ENCODE measurements at regions not wholly inside any gene's neighbourhood (a gene's known extent, or its start where the extent isn't known, plus 50 kb on each side); places are given as distances from the start of the nearest gene placed in this dataset.

GRCh38 chr2:180349809-180350208 lies 342.7 kb upstream of the CWC22 start:
- H3K9ac ChIP-seq: no peak overlapping the region
- no peak overlapping the region for H3K27ac ChIP-seq
- no peaks in the 10 kb centered on the region for H3K27me3 ChIP-seq (ENCODE audit: control insufficient read depth, insufficient read depth, low read length)
- H3K4me2 ChIP-seq (ENCODE audit: low read length): no peak overlapping the region
- H3K9me3 ChIP-seq (ENCODE audit: control insufficient read depth, low read length): no peaks in the 10 kb centered on the region
- TF ChIP-seq, protein P1, sequence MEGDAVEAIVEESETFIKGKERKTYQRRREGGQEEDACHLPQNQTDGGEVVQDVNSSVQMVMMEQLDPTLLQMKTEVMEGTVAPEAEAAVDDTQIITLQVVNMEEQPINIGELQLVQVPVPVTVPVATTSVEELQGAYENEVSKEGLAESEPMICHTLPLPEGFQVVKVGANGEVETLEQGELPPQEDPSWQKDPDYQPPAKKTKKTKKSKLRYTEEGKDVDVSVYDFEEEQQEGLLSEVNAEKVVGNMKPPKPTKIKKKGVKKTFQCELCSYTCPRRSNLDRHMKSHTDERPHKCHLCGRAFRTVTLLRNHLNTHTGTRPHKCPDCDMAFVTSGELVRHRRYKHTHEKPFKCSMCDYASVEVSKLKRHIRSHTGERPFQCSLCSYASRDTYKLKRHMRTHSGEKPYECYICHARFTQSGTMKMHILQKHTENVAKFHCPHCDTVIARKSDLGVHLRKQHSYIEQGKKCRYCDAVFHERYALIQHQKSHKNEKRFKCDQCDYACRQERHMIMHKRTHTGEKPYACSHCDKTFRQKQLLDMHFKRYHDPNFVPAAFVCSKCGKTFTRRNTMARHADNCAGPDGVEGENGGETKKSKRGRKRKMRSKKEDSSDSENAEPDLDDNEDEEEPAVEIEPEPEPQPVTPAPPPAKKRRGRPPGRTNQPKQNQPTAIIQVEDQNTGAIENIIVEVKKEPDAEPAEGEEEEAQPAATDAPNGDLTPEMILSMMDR (IDR thresholded peaks at IDR 0.05): no peak
- H3K4me3 ChIP-seq (ENCODE audit: low read depth, low read length): no peak overlapping the region
- H3K36me3 ChIP-seq (ENCODE audit: control insufficient read depth, insufficient read depth, low read length): no peaks in the 10 kb centered on the region
- H3K79me2 ChIP-seq: no peaks in the 10 kb centered on the region
- no peak overlapping the region for H2AFZ ChIP-seq
- no peaks in the 10 kb centered on the region for H3K4me1 ChIP-seq

GRCh38 chr2:180343528-180344345 lies 336.6 kb upstream of the CWC22 start:
- Histone ChIP-seq H3K4me1 (no peaks in the 10 kb centered on the region), H2AFZ (peak overlapping the region; percentile 12), H3K4me2 (ENCODE audit: low read length) (no peak overlapping the region), H3K4me3 (ENCODE audit: low read depth, low read length) (no peak overlapping the region), H3K9me3 (ENCODE audit: control insufficient read depth, low read length) (no peaks in the 10 kb centered on the region), H3K27ac (no peak overlapping the region), H3K79me2 (no peaks in the 10 kb centered on the region), H3K27me3 (ENCODE audit: control insufficient read depth, insufficient read depth, low read length) (no peaks in the 10 kb centered on the region), H3K36me3 (ENCODE audit: control insufficient read depth, insufficient read depth, low read length) (no peaks in the 10 kb centered on the region), H3K9ac (no peak overlapping the region)
- TF ChIP-seq, protein P1 (IDR thresholded peaks at IDR 0.05): no peak

- no peak overlapping the region for H3K4me3 ChIP-seq (ENCODE audit: low read depth, low read length)
- no peak overlapping the region for H2AFZ ChIP-seq
- H3K9ac ChIP-seq: no peak overlapping the region
- H3K36me3 ChIP-seq (ENCODE audit: control insufficient read depth, insufficient read depth, low read length): no peaks in the 10 kb centered on the region
- H3K79me2 ChIP-seq: no peaks in the 10 kb centered on the region
- H3K4me1 ChIP-seq: no peaks in the 10 kb centered on the region
- TF ChIP-seq, protein P1 (IDR thresholded peaks at IDR 0.05): no peak
- no peaks in the 10 kb centered on the region for H3K9me3 ChIP-seq (ENCODE audit: control insufficient read depth, low read length)
- H3K27me3 ChIP-seq (ENCODE audit: control insufficient read depth, insufficient read depth, low read length): no peaks in the 10 kb centered on the region
- no peak overlapping the region for H3K27ac ChIP-seq
- no peak overlapping the region for H3K4me2 ChIP-seq (ENCODE audit: low read length)
Observed at GRCh38 chr2:180337136-180337535, 330.0 kb upstream of the CWC22 start.

- H3K36me3 ChIP-seq (ENCODE audit: control insufficient read depth, insufficient read depth, low read length): no peaks in the 10 kb centered on the region
- no peaks in the 10 kb centered on the region for H3K4me1 ChIP-seq
- no peaks in the 10 kb centered on the region for H3K27me3 ChIP-seq (ENCODE audit: control insufficient read depth, insufficient read depth, low read length)
- no peaks in the 10 kb centered on the region for H3K9me3 ChIP-seq (ENCODE audit: control insufficient read depth, low read length)
- H3K4me3 ChIP-seq (ENCODE audit: low read depth, low read length): no peak overlapping the region
- H3K79me2 ChIP-seq: no peaks in the 10 kb centered on the region
- TF ChIP-seq, protein P1 (IDR thresholded peaks at IDR 0.05): no peak
- no peak overlapping the region for H3K9ac ChIP-seq
- no peak overlapping the region for H3K4me2 ChIP-seq (ENCODE audit: low read length)
- H3K27ac ChIP-seq: no peak overlapping the region
- no peak overlapping the region for H2AFZ ChIP-seq
Observed at GRCh38 chr2:180336550-180336949, 329.5 kb upstream of the CWC22 start.

DNA sequence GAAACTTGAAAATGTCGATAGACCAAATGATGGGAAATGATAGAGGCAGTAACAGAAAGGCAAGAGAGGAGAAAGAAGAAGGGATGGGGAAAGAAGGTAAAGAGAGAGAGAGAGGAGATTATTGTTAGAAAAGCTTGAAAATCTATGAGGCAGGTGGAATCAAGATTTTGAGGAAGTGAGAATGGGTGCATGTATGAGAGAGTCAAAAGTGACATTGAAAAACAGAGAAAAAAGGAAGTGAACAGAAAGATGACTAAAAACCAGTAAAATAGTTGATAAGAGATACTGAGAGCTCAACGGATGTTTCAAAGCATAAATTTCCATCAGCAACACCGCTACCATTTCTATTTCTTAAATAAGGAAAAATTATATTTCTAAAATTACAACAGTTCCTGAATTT lies 327.4 kb upstream of the CWC22 start:
- Histone ChIP-seq H3K27me3 (ENCODE audit: control insufficient read depth, insufficient read depth, low read length) (no peaks in the 10 kb centered on the region), H3K27ac (no peak overlapping the region), H3K4me2 (ENCODE audit: low read length) (no peak overlapping the region), H3K9me3 (ENCODE audit: control insufficient read depth, low read length) (no peaks in the 10 kb centered on the region), H3K36me3 (ENCODE audit: control insufficient read depth, insufficient read depth, low read length) (no peaks in the 10 kb centered on the region), H3K4me3 (ENCODE audit: low read depth, low read length) (no peak overlapping the region), H2AFZ (no peak overlapping the region), H3K4me1 (no peaks in the 10 kb centered on the region), H3K79me2 (no peaks in the 10 kb centered on the region), H3K9ac (no peak overlapping the region)
- TF ChIP-seq, protein P1 (IDR thresholded peaks at IDR 0.05): no peak

All from parathyroid adenoma (tissue), 2 donors.